Stimulated activated memory B cell treated with anti-CD40 and anti-IgM and Interleukin-4, amounts not matched to agents 10 μg/mL and 1 μg/mL and 100 μg/mL, for 72 hours (primary cell): ENCODE measurements at regions not wholly inside any gene's neighbourhood (a gene's known extent, or its start where the extent isn't known, plus 50 kb on each side); places are given as distances from the start of the nearest gene placed in this dataset.

Experiments
- ATAC-seq: fragments of 150-1000 bp; cut with Tn5 transposase; 2 replicates; pipeline ENCODE4 v1.10.0; 2021
- H3K27ac Mint-ChIP-seq: one replicate; pipeline ENCODE4 v1.8.0; 2022; ENCODE audit warnings: mild to moderate bottlenecking, mixed read lengths
- H3K27me3 Mint-ChIP-seq: one replicate; pipeline ENCODE4 v1.8.0; 2022; ENCODE audit warnings: mixed read lengths
- H3K36me3 Mint-ChIP-seq: one replicate; pipeline ENCODE4 v1.8.0; 2022; ENCODE audit warnings: mixed read lengths
- H3K4me1 Mint-ChIP-seq: one replicate; pipeline ENCODE4 v1.8.0; 2022; ENCODE audit warnings: mixed read lengths
- H3K4me3 Mint-ChIP-seq: one replicate; pipeline ENCODE4 v1.8.0; 2022; ENCODE audit warnings: mild to moderate bottlenecking, moderate library complexity, mixed read lengths
- H3K9me3 Mint-ChIP-seq: one replicate; pipeline ENCODE4 v1.8.0; 2022; ENCODE audit warnings: mixed read lengths

- H3K4me1 Mint-ChIP-seq, result peaks cover 11% of the 10 kb centered on the region
- ATAC-seq, result no peak
- no peak overlapping the region for H3K27ac Mint-ChIP-seq
- H3K36me3 Mint-ChIP-seq, result no peaks in the 10 kb centered on the region
- peaks cover 3% of the 10 kb centered on the region for H3K9me3 Mint-ChIP-seq
- no peak overlapping the region for H3K4me3 Mint-ChIP-seq
- no peaks in the 10 kb centered on the region for H3K27me3 Mint-ChIP-seq
These were observed 269.4 kb upstream of the ZPLD1 start for GRCh38 chr3:102165367-102165766.

GRCh38 chr3:102169915-102170479 is 264.8 kb upstream of the ZPLD1 start:
- H3K4me3 Mint-ChIP-seq, result no peak overlapping the region
- H3K9me3 Mint-ChIP-seq, result peaks cover 3% of the 10 kb centered on the region
- no peaks in the 10 kb centered on the region for H3K4me1 Mint-ChIP-seq
- no peaks in the 10 kb centered on the region for H3K27me3 Mint-ChIP-seq
- no peak overlapping the region for H3K27ac Mint-ChIP-seq
- no peak for ATAC-seq
- H3K36me3 Mint-ChIP-seq, result no peaks in the 10 kb centered on the region

GRCh38 chr3:102170545-102170944 is 264.3 kb upstream of the ZPLD1 start:
- Mint-ChIP-seq H3K36me3 (no peaks in the 10 kb centered on the region), H3K9me3 (peaks cover 3% of the 10 kb centered on the region), H3K27ac (no peak overlapping the region), H3K4me1 (no peaks in the 10 kb centered on the region), H3K27me3 (no peaks in the 10 kb centered on the region), H3K4me3 (no peak overlapping the region)
- ATAC-seq, result no peak

- Mint-ChIP-seq H3K27ac (no peak overlapping the region), H3K27me3 (no peaks in the 10 kb centered on the region), H3K4me3 (no peak overlapping the region), H3K9me3 (no peaks in the 10 kb centered on the region), H3K36me3 (no peaks in the 10 kb centered on the region), H3K4me1 (peaks cover under 1% of the 10 kb centered on the region)
- no peak for ATAC-seq
These were observed 260.5 kb upstream of the ZPLD1 start for GRCh38 chr3:102174312-102174712.

GRCh38 chr3:102174832-102175374 is 259.9 kb upstream of the ZPLD1 start:
- Mint-ChIP-seq H3K9me3 (no peaks in the 10 kb centered on the region), H3K36me3 (no peaks in the 10 kb centered on the region)

GRCh38 chr3:102176333-102177050 is 258.3 kb upstream of the ZPLD1 start:
- H3K27me3 Mint-ChIP-seq, result no peaks in the 10 kb centered on the region
- ATAC-seq, result no peak
- no peaks in the 10 kb centered on the region for H3K36me3 Mint-ChIP-seq
- H3K4me3 Mint-ChIP-seq, result no peak overlapping the region
- no peaks in the 10 kb centered on the region for H3K9me3 Mint-ChIP-seq
- peaks cover 6% of the 10 kb centered on the region for H3K4me1 Mint-ChIP-seq
- no peak overlapping the region for H3K27ac Mint-ChIP-seq

More at GRCh38 chr3:102174832-102175374, 259.9 kb upstream of the ZPLD1 start:
- Mint-ChIP-seq H3K27me3 (no peaks in the 10 kb centered on the region), H3K4me1 (peaks cover 6% of the 10 kb centered on the region), H3K27ac (no peak overlapping the region), H3K4me3 (no peak overlapping the region)
- ATAC-seq, result no peak

GRCh38 chr3:102177075-102177755 is 257.6 kb upstream of the ZPLD1 start:
- no peaks in the 10 kb centered on the region for H3K36me3 Mint-ChIP-seq
- H3K9me3 Mint-ChIP-seq, result no peaks in the 10 kb centered on the region
- H3K4me3 Mint-ChIP-seq, result no peak overlapping the region
- no peaks in the 10 kb centered on the region for H3K27me3 Mint-ChIP-seq
- H3K4me1 Mint-ChIP-seq, result peaks cover 6% of the 10 kb centered on the region
- ATAC-seq, result no peak
- no peak overlapping the region for H3K27ac Mint-ChIP-seq

- Mint-ChIP-seq H3K27me3 (no peaks in the 10 kb centered on the region), H3K9me3 (no peaks in the 10 kb centered on the region), H3K36me3 (no peaks in the 10 kb centered on the region), H3K4me3 (no peak overlapping the region), H3K27ac (no peak overlapping the region), H3K4me1 (peaks cover 6% of the 10 kb centered on the region)
- ATAC-seq, result no peak
These were observed 256.0 kb upstream of the ZPLD1 start for GRCh38 chr3:102178817-102179216.

GRCh38 chr3:102179326-102180177 is 255.3 kb upstream of the ZPLD1 start:
- no peak overlapping the region for H3K27ac Mint-ChIP-seq
- peaks cover 6% of the 10 kb centered on the region for H3K4me1 Mint-ChIP-seq
- ATAC-seq, result peak; percentile 69
- H3K36me3 Mint-ChIP-seq, result no peaks in the 10 kb centered on the region
- H3K9me3 Mint-ChIP-seq, result no peaks in the 10 kb centered on the region
- no peaks in the 10 kb centered on the region for H3K27me3 Mint-ChIP-seq
- H3K4me3 Mint-ChIP-seq, result no peak overlapping the region

- Mint-ChIP-seq H3K4me3 (no peak overlapping the region), H3K27ac (no peak overlapping the region), H3K4me1 (peaks cover 6% of the 10 kb centered on the region), H3K9me3 (no peaks in the 10 kb centered on the region), H3K27me3 (no peaks in the 10 kb centered on the region), H3K36me3 (no peaks in the 10 kb centered on the region)
- ATAC-seq, result peak; percentile 31
These were observed 254.4 kb upstream of the ZPLD1 start for GRCh38 chr3:102180280-102180931.

GRCh38 chr3:102181175-102181920 is 253.5 kb upstream of the ZPLD1 start:
- Mint-ChIP-seq H3K27me3 (no peaks in the 10 kb centered on the region), H3K27ac (no peak overlapping the region), H3K9me3 (no peaks in the 10 kb centered on the region), H3K4me1 (peaks cover 6% of the 10 kb centered on the region), H3K36me3 (no peaks in the 10 kb centered on the region), H3K4me3 (no peak overlapping the region)
- no peak for ATAC-seq

- H3K4me1 Mint-ChIP-seq, result peaks cover 6% of the 10 kb centered on the region
- H3K4me3 Mint-ChIP-seq, result no peak overlapping the region
- no peak overlapping the region for H3K27ac Mint-ChIP-seq
- H3K9me3 Mint-ChIP-seq, result no peaks in the 10 kb centered on the region
- no peaks in the 10 kb centered on the region for H3K36me3 Mint-ChIP-seq
- no peak for ATAC-seq
- H3K27me3 Mint-ChIP-seq, result no peaks in the 10 kb centered on the region
These were observed 252.7 kb upstream of the ZPLD1 start for GRCh38 chr3:102182162-102182561.

- H3K9me3 Mint-ChIP-seq, result no peaks in the 10 kb centered on the region
- no peak overlapping the region for H3K27ac Mint-ChIP-seq
- peaks cover 6% of the 10 kb centered on the region for H3K4me1 Mint-ChIP-seq
- no peaks in the 10 kb centered on the region for H3K27me3 Mint-ChIP-seq
- H3K36me3 Mint-ChIP-seq, result no peaks in the 10 kb centered on the region
- H3K4me3 Mint-ChIP-seq, result no peak overlapping the region
- ATAC-seq, result no peak
These were observed 251.6 kb upstream of the ZPLD1 start for GRCh38 chr3:102183186-102183585.

GRCh38 chr3:102183623-102184022 is 251.2 kb upstream of the ZPLD1 start:
- no peak overlapping the region for H3K27ac Mint-ChIP-seq
- H3K4me3 Mint-ChIP-seq, result no peak overlapping the region

More at GRCh38 chr3:102183623-102184022, 251.2 kb upstream of the ZPLD1 start:
- H3K9me3 Mint-ChIP-seq, result no peaks in the 10 kb centered on the region
- H3K36me3 Mint-ChIP-seq, result no peaks in the 10 kb centered on the region
- no peaks in the 10 kb centered on the region for H3K27me3 Mint-ChIP-seq
- ATAC-seq, result no peak
- H3K4me1 Mint-ChIP-seq, result peaks cover 6% of the 10 kb centered on the region
